GM12878 (cell line): ENCODE measurements at regions not wholly inside any gene's neighbourhood (a gene's known extent, or its start where the extent isn't known, plus 50 kb on each side); places are given as distances from the start of the nearest gene placed in this dataset.

Source experiments
- TF ChIP-seq, protein P1 (sequence below), 3 experiments: IDR thresholded peaks in 2 of 3; conservative IDR thresholded peaks in 1 of 3; 2 replicates each; pipeline ENCODE4 v1.5.1; 2011; ENCODE audit warnings: low read depth in 3 of 3, low read length in 3 of 3, mild to moderate bottlenecking in 3 of 3, control low read depth in 2 of 3, moderate library complexity in 2 of 3, inconsistent platforms in 1 of 3, mixed read lengths in 1 of 3; ENCODE audit not compliant: control insufficient read depth in 2 of 3, insufficient read depth in 1 of 3; ENCODE audit errors: extremely low read depth in 1 of 3
- TF ChIP-seq, protein P2 (sequence below): fragments of 450-650 bp; IDR thresholded peaks from 2 replicates; pipeline ENCODE4 v1.6.1; 2017; ENCODE audit warnings: mild to moderate bottlenecking
- TF ChIP-seq, protein P3 (sequence below): IDR thresholded peaks from 2 replicates; pipeline ENCODE4 v1.6.1; 2012; ENCODE audit warnings: mild to moderate bottlenecking, low read depth, low read length
- TF ChIP-seq, protein P4 (sequence below): fragments of 450-650 bp; IDR thresholded peaks from 2 replicates; pipeline ENCODE4 v1.6.1; 2014; ENCODE audit warnings: mild to moderate bottlenecking

DNA sequence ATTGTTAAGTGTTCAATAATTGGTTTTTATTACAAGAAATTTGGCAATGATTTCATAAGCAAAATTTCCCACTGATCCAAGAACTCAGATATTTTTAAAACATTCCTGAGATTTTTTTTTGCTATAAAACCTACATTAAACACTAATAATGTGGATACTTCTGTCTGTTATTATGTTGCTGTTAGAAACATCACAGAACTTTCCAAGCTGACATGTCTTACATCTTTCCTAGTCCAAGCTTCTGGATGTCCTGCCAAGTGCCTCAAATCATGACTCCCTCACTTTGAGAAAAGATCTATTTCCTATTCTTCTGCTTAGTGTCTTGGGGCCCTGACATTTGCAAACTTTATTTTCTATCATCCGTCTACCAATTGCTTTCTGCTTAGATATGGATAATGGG lies 110.8 kb downstream of the RFPL4B start:
- TF ChIP-seq, protein P1, sequence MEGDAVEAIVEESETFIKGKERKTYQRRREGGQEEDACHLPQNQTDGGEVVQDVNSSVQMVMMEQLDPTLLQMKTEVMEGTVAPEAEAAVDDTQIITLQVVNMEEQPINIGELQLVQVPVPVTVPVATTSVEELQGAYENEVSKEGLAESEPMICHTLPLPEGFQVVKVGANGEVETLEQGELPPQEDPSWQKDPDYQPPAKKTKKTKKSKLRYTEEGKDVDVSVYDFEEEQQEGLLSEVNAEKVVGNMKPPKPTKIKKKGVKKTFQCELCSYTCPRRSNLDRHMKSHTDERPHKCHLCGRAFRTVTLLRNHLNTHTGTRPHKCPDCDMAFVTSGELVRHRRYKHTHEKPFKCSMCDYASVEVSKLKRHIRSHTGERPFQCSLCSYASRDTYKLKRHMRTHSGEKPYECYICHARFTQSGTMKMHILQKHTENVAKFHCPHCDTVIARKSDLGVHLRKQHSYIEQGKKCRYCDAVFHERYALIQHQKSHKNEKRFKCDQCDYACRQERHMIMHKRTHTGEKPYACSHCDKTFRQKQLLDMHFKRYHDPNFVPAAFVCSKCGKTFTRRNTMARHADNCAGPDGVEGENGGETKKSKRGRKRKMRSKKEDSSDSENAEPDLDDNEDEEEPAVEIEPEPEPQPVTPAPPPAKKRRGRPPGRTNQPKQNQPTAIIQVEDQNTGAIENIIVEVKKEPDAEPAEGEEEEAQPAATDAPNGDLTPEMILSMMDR (IDR thresholded peaks at IDR 0.05 in 2 of 3, conservative IDR thresholded peaks at IDR 0.05 in 1 of 3; ENCODE audit: control insufficient read depth in 2 of 3, extremely low read depth in 1 of 3, insufficient read depth in 1 of 3, low read depth in 3 of 3, low read length in 3 of 3): no peak
- TF ChIP-seq, protein P2, sequence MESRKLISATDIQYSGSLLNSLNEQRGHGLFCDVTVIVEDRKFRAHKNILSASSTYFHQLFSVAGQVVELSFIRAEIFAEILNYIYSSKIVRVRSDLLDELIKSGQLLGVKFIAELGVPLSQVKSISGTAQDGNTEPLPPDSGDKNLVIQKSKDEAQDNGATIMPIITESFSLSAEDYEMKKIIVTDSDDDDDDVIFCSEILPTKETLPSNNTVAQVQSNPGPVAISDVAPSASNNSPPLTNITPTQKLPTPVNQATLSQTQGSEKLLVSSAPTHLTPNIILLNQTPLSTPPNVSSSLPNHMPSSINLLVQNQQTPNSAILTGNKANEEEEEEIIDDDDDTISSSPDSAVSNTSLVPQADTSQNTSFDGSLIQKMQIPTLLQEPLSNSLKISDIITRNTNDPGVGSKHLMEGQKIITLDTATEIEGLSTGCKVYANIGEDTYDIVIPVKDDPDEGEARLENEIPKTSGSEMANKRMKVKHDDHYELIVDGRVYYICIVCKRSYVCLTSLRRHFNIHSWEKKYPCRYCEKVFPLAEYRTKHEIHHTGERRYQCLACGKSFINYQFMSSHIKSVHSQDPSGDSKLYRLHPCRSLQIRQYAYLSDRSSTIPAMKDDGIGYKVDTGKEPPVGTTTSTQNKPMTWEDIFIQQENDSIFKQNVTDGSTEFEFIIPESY: no peak
- TF ChIP-seq, protein P3, sequence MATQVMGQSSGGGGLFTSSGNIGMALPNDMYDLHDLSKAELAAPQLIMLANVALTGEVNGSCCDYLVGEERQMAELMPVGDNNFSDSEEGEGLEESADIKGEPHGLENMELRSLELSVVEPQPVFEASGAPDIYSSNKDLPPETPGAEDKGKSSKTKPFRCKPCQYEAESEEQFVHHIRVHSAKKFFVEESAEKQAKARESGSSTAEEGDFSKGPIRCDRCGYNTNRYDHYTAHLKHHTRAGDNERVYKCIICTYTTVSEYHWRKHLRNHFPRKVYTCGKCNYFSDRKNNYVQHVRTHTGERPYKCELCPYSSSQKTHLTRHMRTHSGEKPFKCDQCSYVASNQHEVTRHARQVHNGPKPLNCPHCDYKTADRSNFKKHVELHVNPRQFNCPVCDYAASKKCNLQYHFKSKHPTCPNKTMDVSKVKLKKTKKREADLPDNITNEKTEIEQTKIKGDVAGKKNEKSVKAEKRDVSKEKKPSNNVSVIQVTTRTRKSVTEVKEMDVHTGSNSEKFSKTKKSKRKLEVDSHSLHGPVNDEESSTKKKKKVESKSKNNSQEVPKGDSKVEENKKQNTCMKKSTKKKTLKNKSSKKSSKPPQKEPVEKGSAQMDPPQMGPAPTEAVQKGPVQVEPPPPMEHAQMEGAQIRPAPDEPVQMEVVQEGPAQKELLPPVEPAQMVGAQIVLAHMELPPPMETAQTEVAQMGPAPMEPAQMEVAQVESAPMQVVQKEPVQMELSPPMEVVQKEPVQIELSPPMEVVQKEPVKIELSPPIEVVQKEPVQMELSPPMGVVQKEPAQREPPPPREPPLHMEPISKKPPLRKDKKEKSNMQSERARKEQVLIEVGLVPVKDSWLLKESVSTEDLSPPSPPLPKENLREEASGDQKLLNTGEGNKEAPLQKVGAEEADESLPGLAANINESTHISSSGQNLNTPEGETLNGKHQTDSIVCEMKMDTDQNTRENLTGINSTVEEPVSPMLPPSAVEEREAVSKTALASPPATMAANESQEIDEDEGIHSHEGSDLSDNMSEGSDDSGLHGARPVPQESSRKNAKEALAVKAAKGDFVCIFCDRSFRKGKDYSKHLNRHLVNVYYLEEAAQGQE: no peak
- TF ChIP-seq, protein P4, sequence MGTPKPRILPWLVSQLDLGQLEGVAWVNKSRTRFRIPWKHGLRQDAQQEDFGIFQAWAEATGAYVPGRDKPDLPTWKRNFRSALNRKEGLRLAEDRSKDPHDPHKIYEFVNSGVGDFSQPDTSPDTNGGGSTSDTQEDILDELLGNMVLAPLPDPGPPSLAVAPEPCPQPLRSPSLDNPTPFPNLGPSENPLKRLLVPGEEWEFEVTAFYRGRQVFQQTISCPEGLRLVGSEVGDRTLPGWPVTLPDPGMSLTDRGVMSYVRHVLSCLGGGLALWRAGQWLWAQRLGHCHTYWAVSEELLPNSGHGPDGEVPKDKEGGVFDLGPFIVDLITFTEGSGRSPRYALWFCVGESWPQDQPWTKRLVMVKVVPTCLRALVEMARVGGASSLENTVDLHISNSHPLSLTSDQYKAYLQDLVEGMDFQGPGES: no peak
